ENCODE measurements at regions not wholly inside any gene's neighbourhood (a gene's known extent, or its start where the extent isn't known, plus 50 kb on each side); places are given as distances from the start of the nearest gene placed in this dataset.

- no peak for TF ChIP-seq CTCF (IDR thresholded peaks at IDR 0.05; ENCODE audit: low read depth, low read length)
- Histone ChIP-seq H3K9me3 (no peaks in the 10 kb centered on the region; the same call in 1 of the 2 replicates), H3K4me1 (no peaks in the 10 kb centered on the region), H3K4me3 (ENCODE audit: low read depth, low read length) (no peak overlapping the region), H3K36me3 (no peaks in the 10 kb centered on the region), H3K27me3 (no peaks in the 10 kb centered on the region)
- no peak for DNase-seq
Measured at GRCh38 chr4:126897038-126897437, 735.7 kb upstream of the INTU start.

DNA sequence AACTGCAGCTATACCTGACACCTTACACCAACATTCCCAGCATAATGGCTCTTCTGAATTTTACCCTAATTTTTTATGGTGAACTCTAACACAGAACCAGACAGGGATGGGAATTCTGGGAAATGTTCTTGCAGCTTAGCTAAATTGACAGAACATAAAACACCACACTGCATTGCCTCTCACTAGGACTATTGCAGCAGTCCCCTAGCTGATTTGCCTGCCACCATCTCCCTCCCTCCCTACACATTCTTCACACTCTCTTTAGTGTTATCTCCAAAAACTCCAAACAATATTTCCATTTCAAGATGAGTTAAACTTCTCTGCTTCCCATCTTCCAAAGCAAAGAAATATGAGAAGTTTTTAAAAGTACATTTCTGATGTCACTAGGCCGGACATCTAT is 733.9 kb upstream of the INTU start:
- no peaks in the 10 kb centered on the region for H3K36me3 ChIP-seq
- no peaks in the 10 kb centered on the region; the same call in 1 of the 2 replicates for H3K9me3 ChIP-seq
- DNase-seq: no peak
- no peak for TF ChIP-seq CTCF (IDR thresholded peaks at IDR 0.05; ENCODE audit: low read depth, low read length)
- no peaks in the 10 kb centered on the region for H3K4me1 ChIP-seq
- no peaks in the 10 kb centered on the region for H3K27me3 ChIP-seq
- H3K4me3 ChIP-seq (ENCODE audit: low read depth, low read length): no peak overlapping the region

DNA sequence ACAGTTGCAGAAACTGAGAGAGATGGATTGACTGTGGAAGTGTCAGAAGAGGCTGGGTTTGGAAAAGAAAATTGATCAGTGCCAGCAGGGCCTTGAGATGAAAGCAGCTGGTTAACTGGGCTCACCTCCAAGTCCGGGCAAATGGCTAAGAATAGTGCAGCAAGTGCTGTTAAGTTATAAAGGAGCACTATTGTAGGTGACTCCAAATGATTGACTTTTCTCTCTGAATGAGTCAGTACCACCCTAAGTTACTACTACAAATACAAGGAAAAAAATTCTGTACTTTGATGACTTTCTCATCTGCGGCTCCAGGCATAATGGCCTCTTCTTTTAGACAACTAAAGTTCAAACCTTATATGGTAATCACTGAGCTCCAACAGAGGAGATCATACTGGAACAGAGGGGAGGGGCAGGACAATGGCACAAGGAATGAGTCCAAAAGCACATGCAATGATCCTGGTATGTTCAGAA is 733.4 kb upstream of the INTU start:
- no peak for TF ChIP-seq CTCF (IDR thresholded peaks at IDR 0.05; ENCODE audit: low read depth, low read length)
- no peak for DNase-seq
- Histone ChIP-seq H3K36me3 (no peaks in the 10 kb centered on the region), H3K27me3 (no peaks in the 10 kb centered on the region), H3K9me3 (no peaks in the 10 kb centered on the region; the same call in 1 of the 2 replicates), H3K4me3 (ENCODE audit: low read depth, low read length) (no peak overlapping the region), H3K4me1 (no peaks in the 10 kb centered on the region)

- Histone ChIP-seq H3K27me3 (no peaks in the 10 kb centered on the region), H3K4me3 (ENCODE audit: low read depth, low read length) (no peak overlapping the region), H3K36me3 (no peaks in the 10 kb centered on the region), H3K4me1 (no peaks in the 10 kb centered on the region), H3K9me3 (no peaks in the 10 kb centered on the region)
- DNase-seq: no peak
- no peak for TF ChIP-seq CTCF (IDR thresholded peaks at IDR 0.05; ENCODE audit: low read depth, low read length)
Measured at GRCh38 chr4:126906466-126906865, 726.3 kb upstream of the INTU start.

DNA sequence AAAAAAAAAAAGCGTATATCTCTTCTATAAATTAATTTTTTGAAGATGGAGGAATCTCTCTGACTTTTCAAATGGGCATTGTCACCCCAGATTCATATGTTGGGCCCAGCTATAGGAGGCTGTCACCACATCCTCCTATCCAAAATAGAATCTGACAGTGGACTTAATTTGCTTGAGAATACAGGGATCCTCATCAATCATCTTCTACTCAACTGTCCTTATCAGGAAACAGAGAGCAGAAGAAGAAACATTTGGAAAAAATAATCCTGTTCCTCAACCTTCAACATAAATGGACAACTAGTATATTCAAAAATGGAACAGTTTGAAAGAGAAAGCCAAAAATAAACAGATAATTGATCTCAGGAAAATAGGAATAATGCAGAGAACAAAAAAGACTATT is 725.4 kb upstream of the INTU start:
- no peaks in the 10 kb centered on the region for H3K27me3 ChIP-seq
- H3K9me3 ChIP-seq: no peaks in the 10 kb centered on the region
- no peak for TF ChIP-seq CTCF (IDR thresholded peaks at IDR 0.05; ENCODE audit: low read depth, low read length)
- H3K36me3 ChIP-seq: no peaks in the 10 kb centered on the region
- no peak for DNase-seq
- H3K4me1 ChIP-seq: no peaks in the 10 kb centered on the region
- no peak overlapping the region for H3K4me3 ChIP-seq (ENCODE audit: low read depth, low read length)

- no peaks in the 10 kb centered on the region for H3K9me3 ChIP-seq
- no peak overlapping the region for H3K4me3 ChIP-seq (ENCODE audit: low read depth, low read length)
- no peaks in the 10 kb centered on the region for H3K4me1 ChIP-seq
- no peaks in the 10 kb centered on the region for H3K27me3 ChIP-seq
- no peak for TF ChIP-seq CTCF (IDR thresholded peaks at IDR 0.05; ENCODE audit: low read depth, low read length)
- H3K36me3 ChIP-seq: no peaks in the 10 kb centered on the region
- DNase-seq: no peak
Measured at GRCh38 chr4:126916049-126916625, 716.6 kb upstream of the INTU start.

Data from BE2C (cell line).